ENCODE measurements at regions not wholly inside any gene's neighbourhood (a gene's known extent, or its start where the extent isn't known, plus 50 kb on each side); places are given as distances from the start of the nearest gene placed in this dataset.

GRCh38 chr2:156155319-156155718, 177.2 kb downstream of the NR4A2 start:
- H4K91ac ChIP-seq (replicated peaks; ENCODE audit: insufficient read length, low read length) = no peak overlapping the region
- FAIRE-seq (peak; percentile 48), DNase-seq (ENCODE audit: low read depth in 1 of 2, low spot score in 2 of 2) (no peak)
- no peak overlapping the region for H2BK20ac ChIP-seq (ENCODE audit: low read length)
- H3K79me2 ChIP-seq (ENCODE audit: control insufficient read depth in 1 of 2, insufficient read depth in 2 of 2, low read length in 2 of 2) = no peaks in the 10 kb centered on the region
- H3K4ac ChIP-seq (replicated peaks; ENCODE audit: insufficient read length, low read depth, low read length) = no peak overlapping the region
- H3K23ac ChIP-seq (ENCODE audit: insufficient read length) = no peak overlapping the region
- H3K27me3 ChIP-seq (replicated peaks in 1 of 4; ENCODE audit: control insufficient read depth in 3 of 4, extremely low read depth in 1 of 4, insufficient read depth in 3 of 4, low read length in 3 of 4) = no peaks in the 10 kb centered on the region
- H3K18ac ChIP-seq (ENCODE audit: extremely low read depth, low read length) = no peak overlapping the region
- 86% methylated on average over 3 of the region's 3 CpGs; no CpG with 5 or more reads in 1 of the 2 experiments for WGBS, 2 experiments (ENCODE audit: extremely low coverage in 1 of 2, insufficient coverage in 1 of 2, insufficient read length in 1 of 2, insufficient replicate concordance in 2 of 2, low coverage in 1 of 2, low lambda C conversion rate in 2 of 2, missing lambda C conversion rate in 1 of 2)
- H3K4me3 ChIP-seq (ENCODE audit: extremely low read depth in 1 of 4, insufficient read depth in 2 of 4, low read depth in 3 of 4, low read length in 4 of 4) = no peak overlapping the region
- H2BK120ac ChIP-seq (replicated peaks; ENCODE audit: low read depth, low read length) = no peak overlapping the region
- no peak overlapping the region for H2BK12ac ChIP-seq (ENCODE audit: low read depth, low read length)
- H4K8ac ChIP-seq (ENCODE audit: extremely low read depth, insufficient read depth, low read length) = no peak overlapping the region
- ChIA-PET CTCF (ENCODE audit: partially characterized antibody) (interaction anchor here (1.4 to 1.6 kb wide), 3 partner anchors 21 to 164 kb away, joined by 3 to 4 read pairs (median 3); no protein-coding TSS in a partner anchor), POLR2A (ENCODE audit: partially characterized antibody) (interaction anchor here (1.8 kb wide), 1 partner anchor 10 kb away, joined by 7 read pairs; no protein-coding TSS in a partner anchor)
- H3K27ac ChIP-seq (ENCODE audit: low read depth, low read length) = no peak overlapping the region
- no peak overlapping the region for H4K5ac ChIP-seq (ENCODE audit: insufficient read length, low read depth, low read length)
- no peak overlapping the region for H2AK5ac ChIP-seq (ENCODE audit: low read depth, low read length)
- no peak overlapping the region for H3K14ac ChIP-seq (ENCODE audit: insufficient read length)
- no peak overlapping the region for H3K4me2 ChIP-seq (ENCODE audit: insufficient read depth in 1 of 2, low read depth in 2 of 2, low read length in 2 of 2)
- no peak overlapping the region for H2AFZ ChIP-seq (ENCODE audit: low read length)
- H3K4me1 ChIP-seq (replicated peaks in 1 of 4; ENCODE audit: control insufficient read depth in 3 of 4, insufficient read depth in 4 of 4, low read length in 3 of 4) = peaks cover 0 to 3% (median 3%) of the 10 kb centered on the region in 4 experiments; a peak in 4 of 7 replicates
- H3K56ac ChIP-seq (replicated peaks; ENCODE audit: insufficient read length, low read depth, low read length) = no peak overlapping the region
- H2BK15ac ChIP-seq (ENCODE audit: low read length) = no peak overlapping the region
- no peak overlapping the region for H3K9ac ChIP-seq (replicated peaks in 1 of 4; ENCODE audit: extremely low read depth in 1 of 4, low read depth in 3 of 4, low read length in 3 of 4)
- H4K20me1 ChIP-seq (replicated peaks in 1 of 2; ENCODE audit: control insufficient read depth in 1 of 2, insufficient read depth in 2 of 2, low read length in 2 of 2) = no peaks in the 10 kb centered on the region
- no peaks in the 10 kb centered on the region for H3K36me3 ChIP-seq (ENCODE audit: control insufficient read depth in 2 of 4, insufficient read depth in 4 of 4, low read length in 3 of 4)
- no peak overlapping the region for H2BK5ac ChIP-seq (ENCODE audit: low read depth, low read length)
- no peaks in the 10 kb centered on the region for H3K9me3 ChIP-seq (ENCODE audit: insufficient read depth in 2 of 2, low read depth in 1 of 2, low read length in 1 of 2)
- H3K23me2 ChIP-seq (ENCODE audit: low read depth, low read length) = no peaks in the 10 kb centered on the region
- H3K79me1 ChIP-seq (ENCODE audit: low read depth, low read length) = no peaks in the 10 kb centered on the region
- TF ChIP-seq, protein P1, sequence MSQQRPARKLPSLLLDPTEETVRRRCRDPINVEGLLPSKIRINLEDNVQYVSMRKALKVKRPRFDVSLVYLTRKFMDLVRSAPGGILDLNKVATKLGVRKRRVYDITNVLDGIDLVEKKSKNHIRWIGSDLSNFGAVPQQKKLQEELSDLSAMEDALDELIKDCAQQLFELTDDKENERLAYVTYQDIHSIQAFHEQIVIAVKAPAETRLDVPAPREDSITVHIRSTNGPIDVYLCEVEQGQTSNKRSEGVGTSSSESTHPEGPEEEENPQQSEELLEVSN (IDR thresholded peaks at IDR 0.05) = no peak
- no peak for TF ChIP-seq SP2 (IDR thresholded peaks at IDR 0.05; ENCODE audit: low read length)

Measured in H1 (cell line).